ENCODE measurements at regions not wholly inside any gene's neighbourhood (a gene's known extent, or its start where the extent isn't known, plus 50 kb on each side); places are given as distances from the start of the nearest gene placed in this dataset.

- H3K27me3 ChIP-seq (ENCODE audit: insufficient read depth, low read depth, severe bottlenecking): peaks cover 21% of the 10 kb centered on the region
- no peak for DNase-seq
- no peak overlapping the region for H3K27ac ChIP-seq
- TF ChIP-seq, protein P1, sequence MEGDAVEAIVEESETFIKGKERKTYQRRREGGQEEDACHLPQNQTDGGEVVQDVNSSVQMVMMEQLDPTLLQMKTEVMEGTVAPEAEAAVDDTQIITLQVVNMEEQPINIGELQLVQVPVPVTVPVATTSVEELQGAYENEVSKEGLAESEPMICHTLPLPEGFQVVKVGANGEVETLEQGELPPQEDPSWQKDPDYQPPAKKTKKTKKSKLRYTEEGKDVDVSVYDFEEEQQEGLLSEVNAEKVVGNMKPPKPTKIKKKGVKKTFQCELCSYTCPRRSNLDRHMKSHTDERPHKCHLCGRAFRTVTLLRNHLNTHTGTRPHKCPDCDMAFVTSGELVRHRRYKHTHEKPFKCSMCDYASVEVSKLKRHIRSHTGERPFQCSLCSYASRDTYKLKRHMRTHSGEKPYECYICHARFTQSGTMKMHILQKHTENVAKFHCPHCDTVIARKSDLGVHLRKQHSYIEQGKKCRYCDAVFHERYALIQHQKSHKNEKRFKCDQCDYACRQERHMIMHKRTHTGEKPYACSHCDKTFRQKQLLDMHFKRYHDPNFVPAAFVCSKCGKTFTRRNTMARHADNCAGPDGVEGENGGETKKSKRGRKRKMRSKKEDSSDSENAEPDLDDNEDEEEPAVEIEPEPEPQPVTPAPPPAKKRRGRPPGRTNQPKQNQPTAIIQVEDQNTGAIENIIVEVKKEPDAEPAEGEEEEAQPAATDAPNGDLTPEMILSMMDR (IDR thresholded peaks at IDR 0.05; ENCODE audit: low read depth, low read length): no peak
- no peaks in the 10 kb centered on the region for H3K36me3 ChIP-seq
- H3K4me3 ChIP-seq (ENCODE audit: low read depth, low read length): no peak overlapping the region
- H3K9me3 ChIP-seq (ENCODE audit: severe bottlenecking): peaks cover 5% of the 10 kb centered on the region
These were observed 161.6 kb upstream of the NWD2 start for GRCh38 chr4:37082912-37083311.

DNA sequence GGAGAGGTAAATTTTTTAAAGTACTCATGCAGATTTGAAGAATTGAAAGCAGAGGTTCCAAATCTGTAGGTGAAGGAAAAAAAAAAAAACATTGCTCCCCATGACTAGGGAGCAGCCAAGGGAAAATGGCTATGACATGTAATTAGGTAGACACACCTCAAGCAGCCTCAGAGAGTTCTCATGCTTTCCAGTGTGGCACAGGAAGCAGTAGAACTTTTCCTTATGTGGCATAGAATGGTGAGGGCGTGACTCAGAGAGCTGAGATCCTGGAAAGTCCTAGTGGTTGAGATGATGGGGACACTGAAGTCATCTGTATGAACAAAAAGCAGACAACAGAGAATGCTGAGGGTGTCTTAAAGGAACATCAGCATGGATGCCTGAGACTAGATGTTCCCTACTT, 148.6 kb upstream of the NWD2 start:
- TF ChIP-seq, protein P1 (IDR thresholded peaks at IDR 0.05; ENCODE audit: low read depth, low read length): no peak
- H3K36me3 ChIP-seq: no peaks in the 10 kb centered on the region
- DNase-seq: no peak
- no peak overlapping the region for H3K4me3 ChIP-seq (ENCODE audit: low read depth, low read length)
- H3K27me3 ChIP-seq (ENCODE audit: insufficient read depth, low read depth, severe bottlenecking): peaks cover 59% of the 10 kb centered on the region
- H3K27ac ChIP-seq: no peak overlapping the region
- H3K9me3 ChIP-seq (ENCODE audit: severe bottlenecking): no peaks in the 10 kb centered on the region

- TF ChIP-seq, protein P1 (IDR thresholded peaks at IDR 0.05; ENCODE audit: low read depth, low read length): no peak
- no peak overlapping the region for H3K27ac ChIP-seq
- no peaks in the 10 kb centered on the region for H3K36me3 ChIP-seq
- DNase-seq: no peak
- peaks cover 60% of the 10 kb centered on the region for H3K27me3 ChIP-seq (ENCODE audit: insufficient read depth, low read depth, severe bottlenecking)
- H3K9me3 ChIP-seq (ENCODE audit: severe bottlenecking): no peaks in the 10 kb centered on the region
- H3K4me3 ChIP-seq (ENCODE audit: low read depth, low read length): no peak overlapping the region
These were observed 143.4 kb upstream of the NWD2 start for GRCh38 chr4:37101182-37101581.

GRCh38 chr4:37101686-37102085, 142.9 kb upstream of the NWD2 start:
- Histone ChIP-seq H3K27ac (no peak overlapping the region), H3K9me3 (ENCODE audit: severe bottlenecking) (no peaks in the 10 kb centered on the region), H3K27me3 (ENCODE audit: insufficient read depth, low read depth, severe bottlenecking) (peaks cover 62% of the 10 kb centered on the region), H3K36me3 (no peaks in the 10 kb centered on the region), H3K4me3 (ENCODE audit: low read depth, low read length) (no peak overlapping the region)
- no peak for DNase-seq
- TF ChIP-seq, protein P1 (IDR thresholded peaks at IDR 0.05; ENCODE audit: low read depth, low read length): no peak

DNA sequence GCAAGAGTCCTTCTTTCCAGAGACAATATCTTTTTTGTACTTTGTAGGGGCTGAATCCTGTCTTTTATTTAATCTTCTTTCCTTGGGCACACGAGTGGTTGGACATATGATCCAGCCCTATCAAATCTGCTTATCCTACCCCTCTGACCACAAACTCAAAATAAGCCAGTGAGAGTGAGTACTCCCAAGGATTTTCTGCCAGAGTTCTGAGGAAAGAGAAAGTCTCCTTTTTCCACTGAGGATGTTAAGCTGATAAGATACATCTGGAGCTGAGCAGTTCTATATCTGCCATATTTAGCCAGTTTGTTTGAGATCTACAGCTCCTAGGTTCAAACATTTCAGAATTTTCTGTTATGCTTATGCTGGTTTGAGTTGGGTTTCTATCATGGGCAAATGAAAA, 134.8 kb upstream of the NWD2 start:
- Histone ChIP-seq H3K27me3 (ENCODE audit: insufficient read depth, low read depth, severe bottlenecking) (peaks cover 20% of the 10 kb centered on the region), H3K9me3 (ENCODE audit: severe bottlenecking) (no peaks in the 10 kb centered on the region), H3K36me3 (no peaks in the 10 kb centered on the region), H3K27ac (no peak overlapping the region), H3K4me3 (ENCODE audit: low read depth, low read length) (no peak overlapping the region)
- TF ChIP-seq, protein P1 (IDR thresholded peaks at IDR 0.05; ENCODE audit: low read depth, low read length): no peak
- no peak for DNase-seq

DNA sequence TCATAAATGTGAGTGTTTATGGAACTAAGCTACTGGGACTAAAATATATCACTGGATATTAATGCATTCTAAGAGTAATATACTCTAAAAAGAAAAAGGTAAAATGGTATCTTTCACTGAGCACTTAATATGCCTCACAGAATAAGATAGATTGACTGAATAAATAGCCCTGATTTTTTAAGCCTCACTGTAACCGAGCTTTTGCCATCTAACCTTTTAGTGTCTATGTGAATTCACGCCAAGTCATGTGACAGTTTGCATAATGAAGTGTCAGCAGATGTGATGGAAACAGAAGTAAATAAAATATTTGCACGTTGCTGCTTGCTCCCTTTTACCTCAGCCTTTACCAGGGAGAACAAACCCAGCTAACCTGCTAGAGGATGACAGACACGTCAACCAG, 119.7 kb upstream of the NWD2 start:
- H3K9me3 ChIP-seq (ENCODE audit: severe bottlenecking): no peaks in the 10 kb centered on the region
- no peak overlapping the region for H3K27ac ChIP-seq
- no peak for DNase-seq
- H3K4me3 ChIP-seq (ENCODE audit: low read depth, low read length): no peak overlapping the region
- no peaks in the 10 kb centered on the region for H3K36me3 ChIP-seq
- peaks cover 36% of the 10 kb centered on the region for H3K27me3 ChIP-seq (ENCODE audit: insufficient read depth, low read depth, severe bottlenecking)
- TF ChIP-seq, protein P1 (IDR thresholded peaks at IDR 0.05; ENCODE audit: low read depth, low read length): no peak

Data from WERI-Rb-1 (cell line).